NB4 (cell line): ENCODE measurements at regions not wholly inside any gene's neighbourhood (a gene's known extent, or its start where the extent isn't known, plus 50 kb on each side); places are given as distances from the start of the nearest gene placed in this dataset.

Experiments used
- CTCF ChIP-seq: IDR thresholded peaks from one replicate; pipeline ENCODE4 v1.5.1; 2012; ENCODE audit warnings: low read depth, low read length
- MAX ChIP-seq: IDR thresholded peaks from 2 replicates; pipeline ENCODE4 v1.6.1; 2011; ENCODE audit warnings: low read depth, low read length
- MYC ChIP-seq: IDR thresholded peaks from 2 replicates; pipeline ENCODE4 v1.6.1; 2011; ENCODE audit warnings: low read depth, low read length
- POLR2A ChIP-seq: IDR thresholded peaks from 2 replicates; pipeline ENCODE4 v1.6.1; 2011; ENCODE audit warnings: mild to moderate bottlenecking; ENCODE audit not compliant: insufficient read length; ENCODE audit errors: extremely low read depth

- TF ChIP-seq CTCF (no peak), MAX (no peak), POLR2A (no peak), MYC (no peak)
Measured at GRCh38 chr2:176614930-176615329, 345.7 kb downstream of the MTX2 start.
